LNCaP clone FGC (cell line): ENCODE measurements at regions not wholly inside any gene's neighbourhood (a gene's known extent, or its start where the extent isn't known, plus 50 kb on each side); places are given as distances from the start of the nearest gene placed in this dataset.
"Not testable (repeated sequence)": the region's sequence is repeated elsewhere in the genome, so short reads cannot be mapped to it uniquely, and the experiment has no call there.

Source experiments
- DNase-seq: peaks from one replicate; pipeline ENCODE4 v3.0.0-alpha.2; 2011; ENCODE audit warnings: low read depth
- H3K4me3 ChIP-seq: 2 replicates; pipeline ENCODE4 v1.5.1; 2011; ENCODE audit warnings: mild to moderate bottlenecking, low read depth, low read length, control low read depth
- TF ChIP-seq, protein P1 (sequence below): IDR thresholded peaks from 2 replicates; pipeline ENCODE4 v1.5.1; 2012; ENCODE audit warnings: mild to moderate bottlenecking; ENCODE audit not compliant: control insufficient read depth, insufficient read depth; ENCODE audit errors: extremely low read depth

DNA sequence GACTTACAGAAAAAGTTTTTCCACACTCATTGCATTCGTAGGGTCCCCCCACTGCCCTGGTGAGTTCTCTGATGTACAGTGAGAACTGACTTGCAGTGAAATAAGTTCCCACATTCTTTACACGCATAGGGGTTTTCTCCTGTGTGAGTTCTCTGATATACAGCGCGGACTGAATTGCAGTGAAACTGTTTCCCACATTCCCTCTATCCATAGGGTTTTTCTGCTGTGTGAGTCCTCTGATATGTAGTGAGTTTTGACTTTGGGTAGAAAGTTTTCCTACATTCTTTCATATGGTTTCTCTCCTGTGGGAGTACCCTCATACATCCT, 147.0 kb downstream of the GLRX3 start:
- TF ChIP-seq, protein P1, sequence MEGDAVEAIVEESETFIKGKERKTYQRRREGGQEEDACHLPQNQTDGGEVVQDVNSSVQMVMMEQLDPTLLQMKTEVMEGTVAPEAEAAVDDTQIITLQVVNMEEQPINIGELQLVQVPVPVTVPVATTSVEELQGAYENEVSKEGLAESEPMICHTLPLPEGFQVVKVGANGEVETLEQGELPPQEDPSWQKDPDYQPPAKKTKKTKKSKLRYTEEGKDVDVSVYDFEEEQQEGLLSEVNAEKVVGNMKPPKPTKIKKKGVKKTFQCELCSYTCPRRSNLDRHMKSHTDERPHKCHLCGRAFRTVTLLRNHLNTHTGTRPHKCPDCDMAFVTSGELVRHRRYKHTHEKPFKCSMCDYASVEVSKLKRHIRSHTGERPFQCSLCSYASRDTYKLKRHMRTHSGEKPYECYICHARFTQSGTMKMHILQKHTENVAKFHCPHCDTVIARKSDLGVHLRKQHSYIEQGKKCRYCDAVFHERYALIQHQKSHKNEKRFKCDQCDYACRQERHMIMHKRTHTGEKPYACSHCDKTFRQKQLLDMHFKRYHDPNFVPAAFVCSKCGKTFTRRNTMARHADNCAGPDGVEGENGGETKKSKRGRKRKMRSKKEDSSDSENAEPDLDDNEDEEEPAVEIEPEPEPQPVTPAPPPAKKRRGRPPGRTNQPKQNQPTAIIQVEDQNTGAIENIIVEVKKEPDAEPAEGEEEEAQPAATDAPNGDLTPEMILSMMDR = no peak
- H3K4me3 ChIP-seq = no peak overlapping the region

GRCh38 chr10:130295761-130296160, 159.6 kb downstream of the GLRX3 start:
- not testable (repeated sequence) for DNase-seq, H3K4me3 ChIP-seq

More for the DNA sequence above, 147.0 kb downstream of the GLRX3 start:
- no peak for DNase-seq

DNA sequence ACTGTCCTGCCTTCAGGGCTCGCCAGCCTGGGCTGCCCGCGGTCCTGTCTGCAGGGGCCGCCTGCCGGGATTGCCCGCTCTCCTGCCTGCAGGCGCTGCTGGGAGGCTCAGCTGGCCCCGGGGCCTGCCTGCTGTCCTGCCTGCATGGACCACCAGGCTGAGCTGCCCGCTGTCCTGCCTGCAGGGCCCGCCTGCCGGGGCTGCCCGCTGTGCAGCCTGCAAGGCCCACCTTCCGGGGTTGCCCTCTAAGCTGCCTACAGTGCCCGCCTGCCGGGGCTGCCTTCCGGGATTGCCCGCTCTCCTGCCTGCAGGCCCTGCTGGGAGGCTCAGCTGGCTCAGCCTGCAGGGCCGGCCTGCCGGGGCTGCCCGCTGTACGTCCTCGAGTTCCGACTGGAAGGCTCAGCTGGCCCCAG, 164.4 kb downstream of the GLRX3 start:
- DNase-seq = no peak
- TF ChIP-seq, protein P1 = no peak
- peak overlapping the region; percentile 52 for H3K4me3 ChIP-seq

GRCh38 chr10:130301021-130301892, 165.1 kb downstream of the GLRX3 start:
- TF ChIP-seq, protein P1 = no peak
- peak; percentile 41 for DNase-seq

DNA sequence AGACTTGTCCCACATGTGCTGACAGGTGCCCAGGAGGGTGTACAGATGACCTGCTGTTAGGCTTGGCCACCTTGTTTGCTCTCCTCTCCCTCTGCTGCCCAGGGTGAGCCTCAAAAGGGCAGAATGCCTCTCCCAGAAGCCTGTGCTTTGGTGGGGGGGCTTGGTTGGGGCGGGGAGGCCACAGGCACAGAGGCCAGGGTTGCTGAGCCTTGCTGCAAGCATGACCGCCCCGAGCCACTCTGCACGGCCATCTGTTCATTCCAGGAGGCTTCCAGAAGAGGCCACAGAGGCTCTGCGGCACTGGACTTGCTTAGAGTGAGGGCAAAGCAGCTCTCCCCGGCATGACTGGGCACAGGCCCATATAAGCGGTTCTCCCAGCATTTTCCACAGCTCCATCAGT, 190.8 kb downstream of the GLRX3 start:
- DNase-seq = no peak
- TF ChIP-seq, protein P1 = no peak
- no peak overlapping the region for H3K4me3 ChIP-seq

More at GRCh38 chr10:130301021-130301892, 165.1 kb downstream of the GLRX3 start:
- H3K4me3 ChIP-seq = peak overlapping the region; percentile 52

DNA sequence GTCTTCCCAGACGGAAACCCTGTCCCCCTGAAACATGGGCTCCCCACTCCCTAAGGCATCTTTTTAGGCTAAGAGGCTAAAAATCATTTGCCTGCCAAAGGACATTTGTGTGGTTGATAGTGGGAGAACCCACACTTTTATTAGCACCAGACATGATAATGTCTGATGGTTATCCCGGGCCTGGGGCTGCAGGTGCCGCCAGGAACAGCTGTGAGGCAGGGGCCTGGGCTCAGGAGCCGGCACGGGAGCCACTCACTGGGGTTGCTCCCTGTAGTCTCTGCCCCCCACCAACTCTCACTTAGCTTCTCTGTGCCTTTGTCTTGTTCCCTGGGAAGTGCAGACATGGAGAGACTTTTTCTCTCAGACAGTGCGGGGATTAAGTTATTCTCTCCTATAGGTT, 193.6 kb downstream of the GLRX3 start:
- TF ChIP-seq, protein P1 = no peak
- DNase-seq = no peak
- no peak overlapping the region for H3K4me3 ChIP-seq

DNA sequence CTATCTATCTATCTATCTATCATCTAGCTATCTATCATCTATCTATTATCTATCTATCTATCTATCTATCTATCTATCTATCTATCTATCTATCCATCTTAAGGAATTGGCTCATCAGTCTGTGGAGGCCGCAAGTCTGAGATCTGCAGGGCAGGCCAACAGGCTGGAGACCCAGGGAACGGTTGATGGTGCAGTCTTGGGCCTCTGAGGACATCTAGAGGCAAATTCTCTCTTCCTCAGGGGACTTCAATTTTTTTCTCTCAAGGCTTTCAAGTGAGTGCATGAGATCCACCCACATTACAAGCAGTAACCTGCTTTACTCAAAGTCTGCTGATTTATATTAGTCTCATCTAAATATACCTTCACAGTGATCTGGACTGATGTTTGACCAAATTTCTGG, 197.0 kb downstream of the GLRX3 start:
- TF ChIP-seq, protein P1 = peak; percentile 58
- H3K4me3 ChIP-seq = no peak overlapping the region
- no peak for DNase-seq
